ENCODE measurements at regions not wholly inside any gene's neighbourhood (a gene's known extent, or its start where the extent isn't known, plus 50 kb on each side); places are given as distances from the start of the nearest gene placed in this dataset.
"Not testable (repeated sequence)": the region's sequence is repeated elsewhere in the genome, so short reads cannot be mapped to it uniquely, and the experiment has no call there.

- POLR2A ChIA-PET: no interaction called here
- no peaks in the 10 kb centered on the region for H3K27me3 Mint-ChIP-seq
- no peaks in the 10 kb centered on the region for H3K4me1 Mint-ChIP-seq
- DNase-seq (no peak), ATAC-seq (ENCODE audit: low read depth) (no peak)
- no peak overlapping the region for H3K4me3 Mint-ChIP-seq
- H3K36me3 Mint-ChIP-seq: no peaks in the 10 kb centered on the region
- no peak overlapping the region for H3K27ac Mint-ChIP-seq
- no peaks in the 10 kb centered on the region for H3K9me3 Mint-ChIP-seq
Measured at GRCh38 chr2:122063716-122064115, 308.3 kb downstream of the TSN start.

GRCh38 chr2:122070241-122070731 lies 314.8 kb downstream of the TSN start:
- H3K9me3 Mint-ChIP-seq: no peaks in the 10 kb centered on the region
- no peaks in the 10 kb centered on the region for H3K36me3 Mint-ChIP-seq
- no peaks in the 10 kb centered on the region for H3K4me1 Mint-ChIP-seq
- DNase-seq (no peak), ATAC-seq (ENCODE audit: low read depth) (no peak)
- no peaks in the 10 kb centered on the region for H3K27me3 Mint-ChIP-seq
- POLR2A ChIA-PET: no interaction called here
- no peak overlapping the region for H3K27ac Mint-ChIP-seq
- no peak overlapping the region for H3K4me3 Mint-ChIP-seq

- ATAC-seq (ENCODE audit: low read depth) (no peak), DNase-seq (no peak)
- POLR2A ChIA-PET: no interaction called here
- Mint-ChIP-seq H3K4me1 (no peaks in the 10 kb centered on the region), H3K27me3 (no peaks in the 10 kb centered on the region), H3K36me3 (no peaks in the 10 kb centered on the region), H3K9me3 (no peaks in the 10 kb centered on the region), H3K4me3 (no peak overlapping the region), H3K27ac (no peak overlapping the region)
Measured at GRCh38 chr2:122072666-122073065, 317.2 kb downstream of the TSN start.

GRCh38 chr2:122074201-122074600 lies 318.8 kb downstream of the TSN start:
- Mint-ChIP-seq H3K27ac (no peak overlapping the region), H3K36me3 (no peaks in the 10 kb centered on the region), H3K4me3 (no peak overlapping the region), H3K9me3 (no peaks in the 10 kb centered on the region), H3K4me1 (no peaks in the 10 kb centered on the region), H3K27me3 (no peaks in the 10 kb centered on the region)
- ATAC-seq (ENCODE audit: low read depth): no peak
- POLR2A ChIA-PET: no interaction called here
- no peak for DNase-seq

GRCh38 chr2:122075381-122075780 lies 319.9 kb downstream of the TSN start:
- H3K27me3 Mint-ChIP-seq: no peaks in the 10 kb centered on the region
- no peaks in the 10 kb centered on the region for H3K4me1 Mint-ChIP-seq
- POLR2A ChIA-PET: no interaction called here
- H3K9me3 Mint-ChIP-seq: no peaks in the 10 kb centered on the region
- H3K27ac Mint-ChIP-seq: no peak overlapping the region
- H3K4me3 Mint-ChIP-seq: no peak overlapping the region
- DNase-seq: no peak
- no peaks in the 10 kb centered on the region for H3K36me3 Mint-ChIP-seq
- no peak for ATAC-seq (ENCODE audit: low read depth)

- H3K27me3 Mint-ChIP-seq: peaks cover 2% of the 10 kb centered on the region
- H3K4me3 Mint-ChIP-seq: no peak overlapping the region
- H3K9me3 Mint-ChIP-seq: no peaks in the 10 kb centered on the region
- POLR2A ChIA-PET: no interaction called here
- no peaks in the 10 kb centered on the region for H3K4me1 Mint-ChIP-seq
- no peak for DNase-seq
- no peak for ATAC-seq (ENCODE audit: low read depth)
- no peak overlapping the region for H3K27ac Mint-ChIP-seq
- H3K36me3 Mint-ChIP-seq: no peaks in the 10 kb centered on the region
Measured at GRCh38 chr2:122077114-122077513, 321.7 kb downstream of the TSN start.

GRCh38 chr2:122077771-122078170 lies 322.3 kb downstream of the TSN start:
- Mint-ChIP-seq H3K27me3 (peaks cover 2% of the 10 kb centered on the region), H3K36me3 (no peaks in the 10 kb centered on the region), H3K4me1 (no peaks in the 10 kb centered on the region), H3K4me3 (no peak overlapping the region), H3K9me3 (no peaks in the 10 kb centered on the region), H3K27ac (no peak overlapping the region)
- DNase-seq: no peak
- POLR2A ChIA-PET: no interaction called here
- no peak for ATAC-seq (ENCODE audit: low read depth)

- POLR2A ChIA-PET: no interaction called here
- ATAC-seq (ENCODE audit: low read depth): no peak
- no peak overlapping the region for H3K4me3 Mint-ChIP-seq
- H3K4me1 Mint-ChIP-seq: no peaks in the 10 kb centered on the region
- H3K36me3 Mint-ChIP-seq: no peaks in the 10 kb centered on the region
- DNase-seq: no peak
- peaks cover 2% of the 10 kb centered on the region for H3K27me3 Mint-ChIP-seq
- no peaks in the 10 kb centered on the region for H3K9me3 Mint-ChIP-seq
- H3K27ac Mint-ChIP-seq: no peak overlapping the region
Measured at GRCh38 chr2:122078451-122078850, 323.0 kb downstream of the TSN start.

GRCh38 chr2:122079844-122080243 lies 324.4 kb downstream of the TSN start:
- Mint-ChIP-seq H3K4me3 (no peak overlapping the region), H3K4me1 (no peaks in the 10 kb centered on the region), H3K9me3 (no peaks in the 10 kb centered on the region), H3K27ac (no peak overlapping the region), H3K27me3 (peaks cover 2% of the 10 kb centered on the region), H3K36me3 (no peaks in the 10 kb centered on the region)
- DNase-seq (no peak), ATAC-seq (ENCODE audit: low read depth) (no peak)
- POLR2A ChIA-PET: no interaction called here

- ATAC-seq (ENCODE audit: low read depth) (no peak), DNase-seq (no peak)
- H3K4me1 Mint-ChIP-seq: no peaks in the 10 kb centered on the region
- no peak overlapping the region for H3K27ac Mint-ChIP-seq
- H3K27me3 Mint-ChIP-seq: peaks cover 2% of the 10 kb centered on the region
- no peaks in the 10 kb centered on the region for H3K9me3 Mint-ChIP-seq
- H3K4me3 Mint-ChIP-seq: no peak overlapping the region
- no peaks in the 10 kb centered on the region for H3K36me3 Mint-ChIP-seq
- POLR2A ChIA-PET: no interaction called here
Measured at GRCh38 chr2:122080316-122080715, 324.9 kb downstream of the TSN start.

- POLR2A ChIA-PET: no interaction called here
- Mint-ChIP-seq H3K9me3 (no peaks in the 10 kb centered on the region), H3K27ac (no peak overlapping the region), H3K27me3 (peaks cover 2% of the 10 kb centered on the region), H3K4me3 (no peak overlapping the region), H3K36me3 (no peaks in the 10 kb centered on the region), H3K4me1 (no peaks in the 10 kb centered on the region)
- DNase-seq (no peak), ATAC-seq (ENCODE audit: low read depth) (no peak)
Measured at GRCh38 chr2:122080871-122081270, 325.4 kb downstream of the TSN start.

- H3K27ac Mint-ChIP-seq: no peak overlapping the region
- no peak overlapping the region for H3K4me3 Mint-ChIP-seq
- H3K36me3 Mint-ChIP-seq: no peaks in the 10 kb centered on the region
- DNase-seq (no peak), ATAC-seq (ENCODE audit: low read depth) (no peak)
- H3K27me3 Mint-ChIP-seq: peaks cover 2% of the 10 kb centered on the region
- no peaks in the 10 kb centered on the region for H3K9me3 Mint-ChIP-seq
- H3K4me1 Mint-ChIP-seq: no peaks in the 10 kb centered on the region
- POLR2A ChIA-PET: no interaction called here
Measured at GRCh38 chr2:122081751-122082150, 326.3 kb downstream of the TSN start.

- no peaks in the 10 kb centered on the region for H3K36me3 Mint-ChIP-seq
- ATAC-seq (ENCODE audit: low read depth) (no peak), DNase-seq (no peak)
- no peak overlapping the region for H3K4me3 Mint-ChIP-seq
- H3K27ac Mint-ChIP-seq: no peak overlapping the region
- POLR2A ChIA-PET: no interaction called here
- H3K9me3 Mint-ChIP-seq: no peaks in the 10 kb centered on the region
- peaks cover 4% of the 10 kb centered on the region for H3K27me3 Mint-ChIP-seq
- H3K4me1 Mint-ChIP-seq: no peaks in the 10 kb centered on the region
Measured at GRCh38 chr2:122083256-122084048, 328.0 kb downstream of the TSN start.

- DNase-seq; ATAC-seq (ENCODE audit: low read depth); H3K27me3 Mint-ChIP-seq; POLR2A ChIA-PET; H3K36me3 Mint-ChIP-seq; H3K27ac Mint-ChIP-seq; H3K4me1 Mint-ChIP-seq; H3K9me3 Mint-ChIP-seq; H3K4me3 Mint-ChIP-seq: not testable (repeated sequence)
Measured at GRCh38 chr2:122085672-122086071, 330.2 kb downstream of the TSN start.

GRCh38 chr2:122094557-122094956 lies 339.1 kb downstream of the TSN start:
- peaks cover 3% of the 10 kb centered on the region for H3K27me3 Mint-ChIP-seq
- DNase-seq: no peak
- no peak overlapping the region for H3K27ac Mint-ChIP-seq
- H3K9me3 Mint-ChIP-seq: no peaks in the 10 kb centered on the region
- no peak for ATAC-seq (ENCODE audit: low read depth)
- no peaks in the 10 kb centered on the region for H3K36me3 Mint-ChIP-seq
- POLR2A ChIA-PET: no interaction called here
- H3K4me1 Mint-ChIP-seq: peaks cover 2% of the 10 kb centered on the region
- no peak overlapping the region for H3K4me3 Mint-ChIP-seq
